Superior temporal gyrus (tissue), 1 donor: ENCODE measurements at regions not wholly inside any gene's neighbourhood (a gene's known extent, or its start where the extent isn't known, plus 50 kb on each side); places are given as distances from the start of the nearest gene placed in this dataset.

Experiments
- DNase-seq: peaks from one replicate; pipeline ENCODE4 v3.0.0-alpha.2; 2016; ENCODE audit errors: extremely low spot score

DNA sequence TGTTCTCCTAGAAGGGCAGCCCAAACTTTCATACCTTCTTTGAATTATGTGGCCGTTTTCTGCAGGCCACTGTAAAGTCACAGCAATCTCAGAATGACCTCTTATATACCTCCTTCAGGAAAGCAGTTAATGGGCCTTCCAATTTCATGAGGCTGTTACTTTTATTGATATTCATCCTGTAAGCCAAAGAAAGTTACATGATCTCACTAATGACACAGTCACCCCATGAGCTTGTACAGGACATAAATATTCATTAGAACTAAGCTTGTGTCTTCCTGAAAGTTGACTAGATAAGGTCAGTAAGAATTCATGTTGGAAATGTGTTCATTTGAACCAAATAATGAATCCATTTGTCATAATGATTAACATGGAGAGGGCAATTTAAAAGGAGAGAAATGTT, 283.1 kb upstream of the NWD2 start:
- DNase-seq = no peak

DNA sequence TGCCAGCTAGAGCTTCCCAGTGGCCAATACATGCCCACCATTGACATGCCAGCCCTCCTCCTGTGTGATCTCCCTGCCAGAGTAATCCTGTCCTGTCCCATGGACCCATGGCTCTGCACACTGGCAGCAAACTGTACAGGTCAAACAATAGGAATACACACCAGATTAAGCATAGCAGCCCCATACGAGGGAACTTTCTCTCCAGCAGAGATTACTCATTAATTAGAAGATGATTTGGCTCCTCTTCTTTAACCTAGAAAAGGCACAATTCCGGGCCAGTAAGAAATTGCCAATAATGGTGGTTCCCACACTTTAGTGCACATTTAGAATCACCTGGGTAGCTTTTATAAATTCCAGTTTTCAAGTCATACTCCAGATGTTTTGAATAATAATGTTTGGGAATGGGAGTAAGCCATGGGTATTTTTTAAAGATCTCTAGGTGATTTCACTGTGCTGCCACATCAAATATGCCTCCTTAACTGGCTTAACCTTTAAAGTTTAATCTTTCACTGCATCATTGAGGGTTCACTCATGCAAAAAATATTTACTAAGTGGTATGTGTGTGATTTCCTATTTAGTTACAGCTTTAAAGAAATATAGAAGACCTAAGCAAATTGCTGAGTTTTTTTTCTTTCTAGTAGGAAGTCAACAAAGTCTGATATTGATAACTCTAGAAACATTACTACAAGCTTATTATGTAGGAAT, 277.6 kb upstream of the NWD2 start:
- DNase-seq = no peak

DNA sequence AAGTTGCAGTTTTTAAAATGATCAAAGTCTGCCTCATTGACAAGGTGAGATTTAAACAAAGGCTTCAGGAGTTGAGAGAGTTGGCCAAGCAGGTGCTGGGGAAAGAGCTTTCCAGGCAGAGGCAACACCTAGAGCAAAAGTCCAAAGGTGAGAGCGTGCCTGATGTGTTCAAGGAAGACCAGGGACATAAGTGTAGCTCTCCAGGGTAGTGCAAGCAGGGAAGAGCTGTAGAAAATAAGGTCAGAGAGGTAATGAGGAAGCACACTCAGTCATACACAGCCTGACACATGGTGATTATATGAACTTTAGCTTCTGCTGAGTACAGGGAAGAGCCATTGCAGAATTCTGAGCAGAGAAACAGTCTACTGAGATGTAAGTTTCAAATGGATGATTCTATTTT, 265.0 kb upstream of the NWD2 start:
- DNase-seq = no peak

DNA sequence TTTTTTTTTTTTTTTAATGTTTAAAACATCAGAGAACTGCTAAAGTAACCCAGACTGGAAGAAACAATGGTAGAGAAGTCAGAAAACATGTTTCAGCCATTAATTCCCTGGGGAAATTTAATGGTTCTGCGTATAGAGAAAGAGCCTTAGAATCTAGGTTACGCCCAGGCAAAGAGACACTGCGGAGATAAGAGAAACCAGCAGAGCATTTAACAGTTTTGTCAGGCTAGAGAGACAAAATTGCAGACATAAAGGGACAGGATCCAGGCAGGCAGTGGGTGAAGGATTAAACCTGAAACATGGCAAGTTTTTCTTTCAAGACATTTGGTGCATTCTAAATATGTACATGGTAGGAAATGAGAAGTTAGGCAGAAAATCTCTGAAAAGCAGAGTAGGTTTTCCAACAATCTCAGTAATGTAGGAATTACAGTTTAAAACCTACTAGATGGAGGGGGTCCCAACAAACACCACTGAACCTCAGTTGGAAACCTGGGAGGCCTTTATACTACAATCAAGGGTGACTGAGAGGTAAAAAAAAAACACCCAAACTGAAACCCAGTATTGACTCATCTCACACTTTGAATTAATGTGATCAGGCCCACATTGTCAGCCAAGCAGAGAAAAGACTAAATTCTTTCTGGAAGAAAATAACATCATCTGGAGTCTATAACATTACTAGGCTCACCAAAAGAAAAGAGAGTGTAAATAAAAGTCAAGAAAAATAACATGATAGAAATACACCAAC, 254.2 kb upstream of the NWD2 start:
- DNase-seq = peak; percentile 33

DNA sequence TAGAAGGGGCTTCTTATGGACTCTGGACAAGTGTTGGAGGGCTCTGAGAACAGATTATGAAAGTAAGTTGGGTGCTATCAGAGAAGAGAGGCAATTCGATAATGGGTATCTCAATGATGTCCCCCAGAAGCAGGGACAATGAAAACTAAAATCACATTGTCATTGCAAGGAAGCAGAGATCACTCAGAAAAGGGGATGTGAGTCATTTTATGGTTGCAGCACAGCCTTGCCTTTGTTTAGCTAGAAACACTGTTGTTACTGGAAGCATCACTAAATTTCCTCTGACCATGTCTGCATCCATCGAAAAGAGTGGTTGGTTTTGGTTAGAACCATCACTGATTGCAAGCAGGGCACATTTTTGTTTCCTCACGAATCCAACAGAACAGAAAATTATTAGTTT, 246.8 kb upstream of the NWD2 start:
- DNase-seq = no peak

DNA sequence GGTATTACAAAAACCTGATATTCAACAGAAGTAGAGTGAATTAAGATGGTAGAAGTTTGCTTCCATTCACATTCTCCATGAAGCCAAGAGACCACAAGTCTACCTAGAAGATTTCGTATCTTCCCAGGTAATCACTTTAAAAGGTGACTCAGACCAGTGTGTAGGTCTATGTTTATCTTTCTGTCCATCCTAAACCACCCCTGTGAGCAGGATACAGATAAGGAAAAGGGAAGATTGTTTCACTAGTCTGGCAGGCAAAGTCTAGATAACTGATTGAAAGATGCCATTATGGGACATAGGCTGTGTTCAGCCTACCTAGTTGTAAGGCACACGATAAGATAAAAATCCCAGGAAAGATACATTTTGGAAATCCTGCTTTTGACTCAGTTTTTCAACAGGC, 244.3 kb upstream of the NWD2 start:
- DNase-seq = no peak

DNA sequence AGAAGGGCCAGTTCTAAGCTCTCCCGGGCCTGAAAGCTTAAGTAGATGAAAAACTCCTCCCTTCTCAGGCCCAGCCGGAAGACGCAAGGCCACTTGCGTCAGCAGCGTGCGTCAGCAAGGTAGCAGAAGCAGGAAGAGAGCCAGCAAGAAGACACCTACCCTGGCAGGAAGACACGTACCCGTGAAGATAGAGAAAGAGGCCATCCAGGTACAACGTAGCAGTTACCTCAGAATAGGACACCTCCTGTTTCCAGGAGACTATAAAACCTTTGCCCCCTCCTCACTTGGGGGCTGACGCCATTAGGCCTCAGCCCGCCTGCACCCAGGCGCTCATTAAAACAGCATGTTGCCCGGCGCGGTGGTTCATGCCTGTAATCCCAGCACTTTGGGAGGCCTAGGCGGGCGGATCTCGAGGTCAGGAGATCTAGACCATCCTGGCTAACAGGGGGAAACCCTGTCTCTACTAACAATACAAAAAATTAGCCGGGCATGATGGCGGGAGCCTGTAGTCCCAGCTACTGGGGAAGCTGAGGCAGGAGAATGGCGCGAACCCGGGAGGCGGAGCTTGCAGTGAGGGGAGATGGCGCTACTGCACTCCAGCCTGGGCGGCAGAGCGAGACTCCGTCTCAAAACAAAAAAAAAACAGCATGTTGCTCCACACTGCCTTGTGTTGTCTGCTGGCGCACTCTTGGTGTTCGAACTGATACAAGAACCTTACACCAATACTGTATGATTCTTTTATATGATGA, 242.7 kb upstream of the NWD2 start:
- DNase-seq = no peak

DNA sequence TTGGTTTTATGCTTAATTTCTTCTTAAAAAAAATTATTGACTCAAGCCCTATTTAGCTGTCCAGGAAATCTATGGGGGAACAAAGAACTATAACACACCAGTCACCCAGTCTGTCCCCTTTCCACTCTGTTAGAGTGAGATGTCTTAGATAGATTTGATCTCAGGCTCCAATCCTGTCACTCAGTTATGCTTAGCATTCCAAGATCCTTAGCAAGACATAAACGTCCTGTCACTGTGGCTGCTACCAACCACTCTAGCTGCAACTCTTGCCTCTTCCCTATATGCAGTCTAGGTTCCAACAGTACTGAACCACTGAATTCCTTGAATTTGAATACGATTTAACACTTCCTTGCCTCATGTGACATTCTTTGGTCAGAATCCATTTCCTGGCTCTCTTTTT, 241.9 kb upstream of the NWD2 start:
- DNase-seq = no peak

DNA sequence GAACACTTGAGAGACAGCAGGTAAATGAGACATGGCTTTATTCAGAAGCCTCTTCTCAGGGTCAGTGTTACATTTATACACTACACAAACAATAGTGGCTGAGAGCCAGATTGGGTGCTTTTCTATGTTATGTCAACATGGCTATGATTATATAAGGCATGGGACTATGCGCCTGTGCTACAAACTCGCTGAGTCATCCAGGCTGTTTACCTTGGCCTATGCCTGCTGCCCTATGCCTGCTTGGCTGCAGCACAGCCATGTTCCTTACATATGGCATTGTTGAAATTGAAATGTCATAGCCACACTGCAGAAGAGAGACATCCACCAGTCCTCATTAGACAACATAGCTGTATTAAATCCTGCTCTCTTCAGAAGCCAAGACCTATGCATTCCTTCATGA, 236.3 kb upstream of the NWD2 start:
- no peak for DNase-seq

DNA sequence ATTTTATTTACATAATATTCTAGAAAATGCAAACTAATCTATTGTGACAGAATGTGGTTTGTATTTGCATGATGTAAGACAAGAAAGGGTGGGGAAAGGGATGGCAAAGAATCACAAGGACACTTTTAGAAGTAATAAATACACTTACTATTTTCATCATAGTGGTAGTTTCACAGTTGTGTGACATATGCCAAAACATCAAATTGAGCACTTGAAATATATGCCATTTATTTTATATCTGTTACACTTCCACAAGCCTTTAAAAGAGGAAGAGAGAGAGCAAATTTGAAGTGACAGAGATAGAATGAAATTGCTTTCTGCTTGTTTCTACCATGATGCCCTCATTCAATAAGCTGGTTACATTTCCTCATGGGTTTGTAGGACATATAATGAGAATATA, 230.0 kb upstream of the NWD2 start:
- DNase-seq = no peak

DNA sequence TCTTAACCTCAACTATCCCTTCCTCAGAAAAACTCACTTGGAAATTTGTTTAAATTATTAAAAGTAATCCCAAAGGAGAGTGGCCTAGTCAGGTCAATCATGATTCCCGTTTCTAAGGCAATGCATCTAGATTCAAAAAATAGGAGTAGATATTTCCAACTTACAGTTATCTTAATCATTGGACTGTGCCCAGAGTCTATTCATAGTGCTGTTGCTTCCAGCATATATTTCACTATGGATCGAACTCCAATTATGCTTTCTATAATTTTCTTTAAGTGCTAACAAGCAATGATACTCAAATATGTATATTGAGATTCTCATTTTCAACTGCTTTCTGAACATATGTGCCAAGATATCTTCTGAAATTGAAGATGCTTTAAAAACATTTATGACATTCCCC, 229.2 kb upstream of the NWD2 start:
- no peak for DNase-seq

DNA sequence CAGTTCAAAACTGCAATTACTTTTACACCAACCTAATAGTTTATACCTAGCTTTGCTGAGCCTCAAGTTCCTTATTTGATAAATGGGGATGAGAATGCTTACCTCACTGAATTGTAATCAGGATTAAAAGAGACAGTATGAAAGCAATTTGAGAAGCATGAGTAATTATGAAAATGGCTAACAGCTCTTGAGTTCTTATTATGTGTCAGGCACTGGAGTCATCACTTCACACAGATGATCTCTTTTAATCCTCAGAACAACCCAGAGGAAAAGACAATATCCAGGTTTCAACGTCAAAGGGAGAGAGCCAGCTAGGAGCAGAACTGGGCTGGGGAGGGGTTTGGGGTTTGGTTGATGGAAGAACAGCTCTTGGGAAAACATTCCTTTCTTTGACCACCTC, 221.0 kb upstream of the NWD2 start:
- DNase-seq = no peak

DNA sequence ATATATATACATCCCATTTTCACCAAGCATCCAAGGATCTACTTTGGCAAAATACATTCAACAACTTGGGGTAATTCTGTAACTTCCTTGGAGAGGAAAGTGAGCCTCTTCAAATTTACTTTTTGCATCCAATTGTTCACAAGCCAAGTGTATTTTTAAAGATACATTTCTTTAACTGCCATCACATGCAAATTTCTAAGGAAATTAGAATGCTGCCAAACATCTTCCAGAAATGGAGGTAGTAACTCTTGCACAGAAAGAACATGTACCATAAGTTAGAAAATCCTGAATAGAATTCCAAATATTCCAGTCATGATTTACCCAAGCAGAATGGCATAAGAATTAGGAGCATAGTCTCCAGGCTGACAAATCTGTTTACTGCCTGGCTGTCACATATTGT, 220.5 kb upstream of the NWD2 start:
- peak; percentile 40 for DNase-seq

DNA sequence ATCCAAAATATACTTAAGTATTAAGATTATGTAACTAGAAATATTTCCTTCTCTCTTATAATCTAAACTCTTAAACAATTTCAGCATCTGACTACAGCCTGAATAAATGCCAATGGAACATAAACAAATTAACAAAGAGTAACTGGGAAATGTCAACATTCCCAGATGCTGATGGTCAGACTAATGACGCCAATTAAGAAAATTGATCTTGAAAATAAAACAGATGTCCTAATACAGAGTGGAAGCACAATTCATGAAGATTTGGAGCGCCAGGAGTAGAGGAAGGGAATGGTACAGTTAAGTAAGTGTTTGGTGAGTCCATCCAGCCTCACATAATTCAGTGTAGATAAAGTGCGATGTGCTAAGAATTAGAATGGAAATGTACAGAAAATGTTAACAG, 203.7 kb upstream of the NWD2 start:
- no peak for DNase-seq

DNA sequence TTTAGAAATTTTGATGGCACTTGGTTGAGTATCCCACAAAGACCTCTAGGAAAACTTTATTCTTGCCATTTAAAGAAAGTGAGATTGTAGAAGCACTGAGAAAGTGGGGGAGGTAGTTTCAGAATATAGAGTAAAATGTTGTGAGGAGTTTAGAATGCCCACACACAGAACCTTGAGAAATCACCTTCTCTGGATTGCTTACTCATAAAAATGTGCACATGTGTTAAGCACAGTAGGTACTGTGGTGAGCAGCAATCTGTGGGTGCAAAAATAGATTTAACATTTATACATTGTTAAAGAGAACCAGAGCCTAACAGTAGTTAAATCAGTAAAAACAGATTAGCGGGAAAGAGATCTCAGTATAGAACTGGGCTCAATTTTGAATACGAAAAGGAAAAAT, 201.2 kb upstream of the NWD2 start:
- peak; percentile 59 for DNase-seq

DNA sequence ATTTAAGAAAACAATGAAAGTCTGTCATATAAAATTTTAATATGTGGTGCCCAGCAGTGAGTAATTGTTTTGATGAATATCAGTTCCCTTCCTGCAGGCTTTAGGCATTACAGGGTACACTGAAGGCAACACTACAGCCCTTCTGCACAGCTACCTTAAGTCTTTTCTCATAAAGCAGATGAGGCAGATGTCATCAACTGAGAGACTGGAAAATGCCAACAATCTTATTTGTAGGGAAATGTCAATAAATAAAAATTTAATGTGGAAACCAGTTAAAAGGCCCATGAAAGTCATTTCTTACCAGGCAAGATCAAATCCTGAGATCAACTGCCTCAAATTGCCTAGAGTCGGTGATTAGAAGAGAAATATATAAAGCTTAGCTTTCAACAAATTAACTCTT, 193.4 kb upstream of the NWD2 start:
- no peak for DNase-seq

DNA sequence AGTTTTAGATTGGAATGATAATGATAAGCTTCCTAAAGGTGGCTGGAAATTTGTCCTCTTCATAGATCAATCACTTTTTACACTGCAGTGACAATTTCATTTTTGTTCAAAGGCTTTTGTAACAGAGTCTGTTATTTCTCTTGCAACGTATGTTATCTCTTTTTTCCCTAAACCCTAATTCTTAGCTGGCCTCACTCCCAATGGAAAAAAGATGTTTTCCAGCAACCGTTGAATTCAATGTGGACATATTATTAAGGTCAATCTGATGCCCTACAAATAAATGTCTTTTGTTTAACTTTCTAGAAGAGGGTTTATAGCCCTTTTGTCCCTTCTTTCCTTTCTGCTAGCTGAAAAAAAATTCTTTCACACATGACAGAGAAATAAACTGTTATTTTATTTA, 192.7 kb upstream of the NWD2 start:
- no peak for DNase-seq

DNA sequence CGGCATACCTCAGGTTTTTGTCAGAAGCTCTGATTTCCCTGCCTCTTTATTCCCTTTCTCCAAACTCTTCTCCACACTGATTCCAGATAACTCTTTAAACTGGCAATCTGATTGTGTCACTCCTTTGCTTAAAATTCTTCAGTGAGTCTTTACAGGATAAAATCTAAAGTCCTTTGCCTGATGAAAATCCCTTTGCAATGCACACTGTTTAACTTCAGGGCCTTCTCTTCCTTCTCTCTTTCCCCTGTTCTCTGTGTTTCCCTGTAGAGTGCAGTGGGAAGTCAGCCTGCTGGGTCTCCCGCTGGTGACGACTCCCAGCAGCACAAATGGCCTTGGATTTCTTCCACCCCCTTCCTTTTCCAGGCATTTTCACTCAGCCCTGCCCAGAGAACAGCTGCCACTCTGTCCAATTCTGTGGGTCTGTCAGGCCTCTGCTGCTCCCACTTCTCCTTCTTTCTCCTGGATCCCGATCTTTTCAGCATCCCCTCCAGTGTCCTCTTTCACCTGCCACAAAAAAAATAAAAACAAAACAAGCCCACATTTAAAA, 189.9 kb upstream of the NWD2 start:
- DNase-seq = no peak

DNA sequence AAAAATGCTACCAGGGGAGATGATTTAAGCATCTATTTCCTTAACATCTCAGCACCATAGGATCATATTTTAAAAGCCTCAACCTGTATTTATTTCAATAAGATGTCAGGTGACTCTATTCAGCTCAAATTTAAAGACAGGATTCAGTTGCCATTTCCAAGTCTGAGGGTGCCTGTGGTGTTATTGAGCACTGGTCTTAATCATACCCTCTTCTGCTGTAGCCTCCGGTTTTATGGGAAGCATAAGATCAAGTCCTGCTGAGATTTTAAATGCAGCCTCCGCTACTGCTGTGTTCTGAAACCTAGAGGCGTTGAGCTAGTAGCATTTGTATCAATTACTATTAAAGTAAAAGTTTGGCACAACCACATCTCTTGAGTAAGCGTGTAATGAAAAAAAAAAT, 185.7 kb upstream of the NWD2 start:
- DNase-seq = no peak

DNA sequence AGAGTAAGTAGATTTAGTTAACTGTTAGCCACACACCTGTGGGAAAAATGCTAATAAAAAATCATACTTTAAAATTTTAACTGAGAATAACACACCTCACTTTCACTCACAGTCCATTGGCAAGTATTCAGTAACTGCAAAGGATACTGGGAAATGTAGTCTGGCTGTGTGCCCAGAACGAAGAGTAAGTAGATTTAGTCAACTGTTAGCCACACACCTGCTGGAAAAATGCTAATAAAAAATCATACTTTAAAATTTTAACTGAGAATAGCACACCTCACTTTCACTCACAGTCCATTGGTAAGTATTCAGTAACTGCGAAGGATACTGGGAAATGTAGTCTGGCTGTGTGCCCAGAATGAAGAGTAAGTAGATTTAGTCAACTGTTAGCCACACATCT, 178.4 kb upstream of the NWD2 start:
- DNase-seq = no peak

DNA sequence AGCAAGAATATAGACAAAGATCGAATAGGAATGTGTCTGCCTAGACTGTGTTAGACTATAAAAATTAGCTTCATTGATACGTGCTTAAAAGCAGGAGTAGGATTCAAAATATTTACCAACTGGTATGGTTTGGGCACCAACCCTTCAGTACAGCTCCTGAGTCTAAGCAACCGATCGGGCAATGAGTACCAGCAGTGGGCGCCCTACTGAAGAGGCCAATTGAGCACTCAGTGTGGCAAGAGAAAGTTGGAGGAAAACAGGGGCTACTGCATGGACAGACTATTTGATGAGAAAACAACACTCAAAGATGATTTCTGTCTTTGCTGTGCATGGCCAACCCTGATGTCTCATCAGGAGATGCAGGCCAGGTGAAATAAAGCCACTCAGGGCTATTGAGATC, 176.0 kb upstream of the NWD2 start:
- DNase-seq = no peak

DNA sequence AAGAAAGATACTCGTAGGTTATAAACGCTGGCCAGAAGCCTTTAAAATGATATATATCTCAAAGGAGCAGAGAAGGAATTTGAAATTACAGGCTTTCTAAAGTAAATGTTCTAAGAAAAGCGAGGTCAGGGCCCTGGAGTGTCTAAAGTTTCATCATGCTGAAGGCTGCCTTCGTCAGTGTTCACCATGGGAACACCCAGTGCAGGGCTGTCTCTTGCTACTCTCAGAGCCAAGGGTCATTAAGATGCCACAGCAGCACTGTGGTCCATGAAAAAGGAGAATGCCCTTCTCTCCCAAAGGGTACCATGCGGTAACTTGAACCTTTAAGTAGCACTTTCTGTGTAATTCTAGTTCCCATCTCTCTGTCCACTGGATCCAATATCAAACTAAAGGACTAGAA, 174.5 kb upstream of the NWD2 start:
- no peak for DNase-seq

DNA sequence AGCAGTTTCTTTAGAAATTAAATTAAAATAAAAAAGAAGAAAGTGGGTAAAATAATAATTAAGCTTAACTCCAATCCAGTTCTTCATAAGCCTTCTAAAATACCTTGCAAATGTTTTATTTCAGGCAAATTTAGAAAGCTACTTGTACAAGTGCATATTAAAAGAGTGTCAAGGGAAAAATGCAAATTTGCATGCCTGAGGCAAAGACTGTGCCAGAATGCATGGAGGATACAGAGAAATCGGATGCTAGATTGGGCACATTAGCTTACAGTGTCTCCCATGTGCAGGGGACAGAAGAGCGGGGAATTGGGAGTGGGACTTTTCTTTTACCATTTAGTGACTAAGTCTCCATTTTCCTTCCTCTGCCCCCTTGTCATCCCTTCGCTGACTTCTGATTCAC, 173.0 kb upstream of the NWD2 start:
- DNase-seq = no peak
